IMR-90 (cell line): ENCODE measurements at regions not wholly inside any gene's neighbourhood (a gene's known extent, or its start where the extent isn't known, plus 50 kb on each side); places are given as distances from the start of the nearest gene placed in this dataset.

Experiments
- ATAC-seq: fragments of 200-7000 bp; cut with Tn5 transposase; 2 replicates; pipeline ENCODE4 v1.9.1; 2020; ENCODE audit warnings: low read depth, mild to moderate bottlenecking, moderate library complexity
- BruUV-seq: library from RNA; stranded (reverse); fragments of 400-500 nt; replicated peaks from 2 replicates; lab custom pipeline; 2021; lab: Mats Ljungman, UMichigan
- CTCF ChIA-PET: fragments of 300-600 bp; formaldehyde crosslinking; extraction: SDS; loops from one replicate; lab custom pipeline; 2021; ENCODE audit warnings: antibody characterized with exemption; lab: Yijun Ruan, JAX
- POLR2A ChIA-PET: fragments of 300-600 bp; sonication (Branson Sonifier 250); formaldehyde crosslinking; loops from one replicate; lab custom pipeline; 2022; ENCODE audit warnings: antibody characterized with exemption; ENCODE audit not compliant: unreplicated experiment; lab: Charles Lee
- DNase-seq: peaks from one replicate; pipeline ENCODE4 v3.0.0; 2013
- H2AFZ ChIP-seq: replicated peaks from 2 replicates; pipeline ENCODE3; 2013; ENCODE audit warnings: low read length, mild to moderate bottlenecking; ENCODE audit not compliant: poor library complexity
- H2AK5ac ChIP-seq: 2 replicates; pipeline ENCODE4 v1.6.1; 2013; ENCODE audit warnings: low read depth, low read length, inconsistent platforms
- H2AK9ac ChIP-seq: replicated peaks from 2 replicates; pipeline ENCODE3; 2013; ENCODE audit warnings: mild to moderate bottlenecking, low read depth, low read length, moderate library complexity; ENCODE audit not compliant: poor library complexity
- H2BK120ac ChIP-seq: 2 replicates; pipeline ENCODE4 v1.6.1; 2013; ENCODE audit warnings: low read depth, low read length, inconsistent platforms
- H2BK15ac ChIP-seq: 3 replicates; pipeline ENCODE4 v1.6.1; 2013; ENCODE audit warnings: low read depth, low read length, inconsistent platforms
- H2BK20ac ChIP-seq: 2 replicates; pipeline ENCODE4 v1.6.1; 2013; ENCODE audit warnings: low read depth, mild to moderate bottlenecking, inconsistent platforms, low read length, moderate library complexity
- H2BK5ac ChIP-seq: 2 replicates; pipeline ENCODE4 v1.6.1; 2013; ENCODE audit warnings: mild to moderate bottlenecking, low read depth, low read length, inconsistent platforms; ENCODE audit not compliant: poor library complexity, severe bottlenecking
- H3K14ac ChIP-seq: replicated peaks from 2 replicates; pipeline ENCODE4 v1.6.1; 2013; ENCODE audit warnings: low read depth, low read length, inconsistent platforms
- H3K18ac ChIP-seq: 2 replicates; pipeline ENCODE4 v1.6.1; 2013; ENCODE audit warnings: low read depth, low read length, control low read depth
- H3K23ac ChIP-seq: 2 replicates; pipeline ENCODE4 v1.6.1; 2013; ENCODE audit warnings: low read depth, low read length, inconsistent platforms
- H3K27ac ChIP-seq: 2 replicates; pipeline ENCODE4 v1.5.1; 2013; ENCODE audit warnings: mild to moderate bottlenecking, control low read depth, low read length; ENCODE audit not compliant: insufficient read depth
- H3K27me3 ChIP-seq: 2 replicates; pipeline ENCODE4 v1.6.1; 2013; ENCODE audit warnings: low read length; ENCODE audit not compliant: control insufficient read depth, insufficient read depth
- H3K36me3 ChIP-seq: 2 replicates; pipeline ENCODE4 v1.6.1; 2013; ENCODE audit warnings: low read length, mixed read lengths; ENCODE audit not compliant: control insufficient read depth, insufficient read depth
- H3K4ac ChIP-seq: 2 replicates; pipeline ENCODE4 v1.6.1; 2013; ENCODE audit warnings: low read depth, low read length, inconsistent platforms
- H3K4me1 ChIP-seq: 2 replicates; pipeline ENCODE4 v1.6.1; 2013; ENCODE audit warnings: low read length, mixed read lengths; ENCODE audit not compliant: control insufficient read depth, insufficient read depth
- H3K4me2 ChIP-seq: 2 replicates; pipeline ENCODE4 v1.6.1; 2013; ENCODE audit warnings: low read depth, mild to moderate bottlenecking, control low read depth, low read length, moderate library complexity
- H3K4me3 ChIP-seq: 2 replicates; pipeline ENCODE4 v1.5.1; 2013; ENCODE audit warnings: low read depth, mild to moderate bottlenecking, control low read depth, low read length, moderate library complexity; ENCODE audit not compliant: insufficient read depth
- H3K56ac ChIP-seq: 2 replicates; pipeline ENCODE4 v1.6.1; 2013; ENCODE audit warnings: low read length, inconsistent platforms; ENCODE audit not compliant: insufficient read depth; ENCODE audit errors: extremely low read depth
- H3K79me1 ChIP-seq, 2 experiments: 2 replicates each; pipeline ENCODE4 v1.6.1; 2013; ENCODE audit warnings: low read length in 2 of 2, inconsistent platforms in 1 of 2, low read depth in 1 of 2
- H3K9ac ChIP-seq: 2 replicates; pipeline ENCODE4 v1.6.1; 2013; ENCODE audit warnings: low read depth, low read length, control low read depth
- H3K9me1 ChIP-seq: 2 replicates; pipeline ENCODE4 v1.6.1; 2013; ENCODE audit warnings: low read length, inconsistent platforms; ENCODE audit not compliant: insufficient read depth
- H3K9me3 ChIP-seq: 2 replicates; pipeline ENCODE4 v1.6.1; 2013; ENCODE audit warnings: low read length; ENCODE audit not compliant: control insufficient read depth, insufficient read depth
- H4K20me1 ChIP-seq: 2 replicates; pipeline ENCODE4 v1.6.1; 2013; ENCODE audit warnings: low read length, inconsistent platforms; ENCODE audit not compliant: insufficient read depth
- H4K5ac ChIP-seq: 2 replicates; pipeline ENCODE4 v1.6.1; 2013; ENCODE audit warnings: mild to moderate bottlenecking, low read depth, low read length, control low read depth
- H4K8ac ChIP-seq, 2 experiments: 2 replicates each; pipeline ENCODE4 v1.6.1; 2013; ENCODE audit warnings: low read depth in 2 of 2, low read length in 2 of 2, control low read depth in 1 of 2, inconsistent platforms in 1 of 2
- H4K91ac ChIP-seq: 2 replicates; pipeline ENCODE4 v1.6.1; 2013; ENCODE audit warnings: low read depth, low read length, inconsistent platforms; ENCODE audit not compliant: insufficient read depth
- MXI1 ChIP-seq: IDR thresholded peaks from 2 replicates; pipeline ENCODE4 v1.6.1; 2012; ENCODE audit warnings: low read depth, mild to moderate bottlenecking, low read length, moderate library complexity, borderline replicate concordance
- POLR2A ChIP-seq: IDR thresholded peaks from 2 replicates; pipeline ENCODE4 v1.6.1; 2012; ENCODE audit warnings: mild to moderate bottlenecking, low read depth, low read length
- SMC3 ChIP-seq: fragments of 150-350 bp; IDR thresholded peaks from 2 replicates; pipeline ENCODE4 v1.6.1; 2016; ENCODE audit warnings: low read depth, mild to moderate bottlenecking, antibody characterized with exemption, low read length, moderate library complexity
- WGBS, 2 experiments: methylation state at CpG; one replicate each; pipeline versions ENCODE4 v1.1.5 to v1.1.7; 2013; ENCODE audit warnings: missing lambda C conversion rate in 2 of 2; ENCODE audit not compliant: insufficient read length in 1 of 2; ENCODE audit errors: extremely low coverage in 2 of 2; 5-methylcytosine and 5-hydroxymethylcytosine counted together
- dilution Hi-C: fragments of 300-500 bp; cut with HindIII; formaldehyde crosslinking; loops from one replicate; pipeline ENCODE4 v1.14.3; 2018; ENCODE audit warnings: low sequenced_read_pairs; ENCODE audit not compliant: unreplicated experiment
- in situ Hi-C: fragments of 300-500 bp; cut with MboI; formaldehyde crosslinking; loops from 3 replicates; pipeline ENCODE4 v1.14.3; 2019; ENCODE audit warnings: low sequenced_read_pairs, inconsistent platforms, mixed read lengths
- intact Hi-C: fragments of 100-400 bp; cut with micrococcal nuclease; formaldehyde crosslinking; loops from 2 replicates; pipeline ENCODE4 v1.10.0; 2022
- TF ChIP-seq, protein P1 (sequence below): fragments of 150-350 bp; IDR thresholded peaks from 2 replicates; pipeline ENCODE4 v1.6.1; 2016; ENCODE audit warnings: low read depth, mild to moderate bottlenecking, low read length, moderate library complexity, borderline replicate concordance

DNA sequence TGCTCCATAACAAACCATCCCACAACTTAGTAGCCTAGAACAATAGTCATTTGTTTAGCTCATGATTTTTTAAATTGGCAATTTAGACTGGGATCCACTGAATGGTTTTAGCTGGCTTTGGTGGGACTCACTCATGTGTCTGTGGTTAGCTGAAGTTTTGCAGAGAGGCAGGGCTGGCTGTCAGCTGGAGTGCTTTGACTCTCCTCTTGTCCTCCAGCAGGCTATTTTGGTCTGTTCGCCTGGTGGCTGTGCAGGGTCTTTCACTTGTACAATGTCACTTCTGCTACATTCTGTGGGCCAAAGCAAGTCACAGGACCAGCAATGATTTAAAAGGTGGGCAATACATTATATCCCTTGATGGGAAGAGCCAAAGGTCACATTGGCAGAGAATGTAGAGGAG, 1146.5 kb downstream of the ROBO2 start:
- Histone ChIP-seq H3K9me3 (no peaks in the 10 kb centered on the region), H3K14ac (no peak overlapping the region), H3K4me1 (no peaks in the 10 kb centered on the region), H2BK15ac (no peak overlapping the region), H4K20me1 (no peaks in the 10 kb centered on the region), H3K4me3 (no peak overlapping the region), H3K9ac (no peak overlapping the region), H3K56ac (no peak overlapping the region), H3K4ac (no peak overlapping the region), H2BK5ac (no peak overlapping the region), H2BK120ac (no peak overlapping the region), H4K91ac (no peak overlapping the region), H3K4me2 (no peak overlapping the region), H3K27me3 (no peaks in the 10 kb centered on the region), H2AFZ (no peak overlapping the region), H2AK5ac (no peak overlapping the region), H3K9me1 (no peaks in the 10 kb centered on the region), H3K27ac (no peak overlapping the region), H4K8ac (no peak overlapping the region), H2AK9ac (no peak overlapping the region), H2BK20ac (no peak overlapping the region), H3K36me3 (no peaks in the 10 kb centered on the region), H4K5ac (no peak overlapping the region), H3K23ac (no peak overlapping the region), H3K18ac (no peak overlapping the region), H3K79me1 (no peaks in the 10 kb centered on the region)
- no peak for TF ChIP-seq POLR2A
- TF ChIP-seq SMC3: no peak
- TF ChIP-seq, protein P1, sequence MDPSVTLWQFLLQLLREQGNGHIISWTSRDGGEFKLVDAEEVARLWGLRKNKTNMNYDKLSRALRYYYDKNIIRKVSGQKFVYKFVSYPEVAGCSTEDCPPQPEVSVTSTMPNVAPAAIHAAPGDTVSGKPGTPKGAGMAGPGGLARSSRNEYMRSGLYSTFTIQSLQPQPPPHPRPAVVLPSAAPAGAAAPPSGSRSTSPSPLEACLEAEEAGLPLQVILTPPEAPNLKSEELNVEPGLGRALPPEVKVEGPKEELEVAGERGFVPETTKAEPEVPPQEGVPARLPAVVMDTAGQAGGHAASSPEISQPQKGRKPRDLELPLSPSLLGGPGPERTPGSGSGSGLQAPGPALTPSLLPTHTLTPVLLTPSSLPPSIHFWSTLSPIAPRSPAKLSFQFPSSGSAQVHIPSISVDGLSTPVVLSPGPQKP: no peak
- no peak for TF ChIP-seq MXI1
- no CpG with 5 or more reads among the region's 1 CpG for WGBS, 2 experiments
- intact Hi-C loops (no loop called here), in situ Hi-C loops (no loop called here), dilution Hi-C loops (no loop called here)
- CTCF ChIA-PET: no interaction called here
- ATAC-seq (no peak), DNase-seq (no peak)
- POLR2A ChIA-PET: interaction anchor here (0.5 kb wide), 1 partner anchor 122 kb away, joined by 4 read pairs; no protein-coding TSS in a partner anchor
- no TSS peak for BruUV-seq
